HepG2 (cell line): ENCODE measurements at regions not wholly inside any gene's neighbourhood (a gene's known extent, or its start where the extent isn't known, plus 50 kb on each side); places are given as distances from the start of the nearest gene placed in this dataset.

Experiments used
- HOMEZ ChIP-seq: IDR thresholded peaks from 2 replicates; pipeline ENCODE4 v1.6.1; 2016; ENCODE audit warnings: low read depth
- HOXA5 ChIP-seq: sonication (generic); formaldehyde crosslinking; IDR thresholded peaks from 2 replicates; pipeline ENCODE4 v1.4.0; 2020; ENCODE audit warnings: missing genetic modification reagents
- IRF1 ChIP-seq: sonication (generic); formaldehyde crosslinking; IDR thresholded peaks from 2 replicates; pipeline ENCODE4 v1.4.0; 2020; ENCODE audit warnings: low read depth, mild to moderate bottlenecking, missing genetic modification reagents
- KLF6 ChIP-seq: IDR thresholded peaks from 2 replicates; pipeline ENCODE4 v1.8.0; 2016; ENCODE audit warnings: missing biosample characterization, missing genetic modification reagents
- MED8 ChIP-seq: sonication (generic); formaldehyde crosslinking; IDR thresholded peaks from 2 replicates; pipeline ENCODE4 v1.8.1; 2023; ENCODE audit warnings: mild to moderate bottlenecking, missing genetic modification reagents; ENCODE audit not compliant: insufficient replicate concordance
- MIER3 ChIP-seq: IDR thresholded peaks from 2 replicates; pipeline ENCODE4 v1.6.1; 2016; ENCODE audit warnings: missing compliant biosample characterization, borderline replicate concordance
- MYPOP ChIP-seq: sonication (generic); formaldehyde crosslinking; IDR thresholded peaks from 2 replicates; pipeline ENCODE4 v1.8.1; 2023; ENCODE audit warnings: mild to moderate bottlenecking, moderate library complexity, missing genetic modification reagents
- NFYC ChIP-seq: IDR thresholded peaks from 2 replicates; pipeline ENCODE4 v1.6.1; 2016; ENCODE audit warnings: missing genetic modification reagents, missing compliant biosample characterization
- POLR2AphosphoS5 ChIP-seq: IDR thresholded peaks from 2 replicates; pipeline ENCODE4 v1.6.1; 2012; ENCODE audit warnings: low read depth, low read length
- REST ChIP-seq, 2 experiments: IDR thresholded peaks; 2 replicates each; pipeline ENCODE4 v1.6.1; 2011 to 2012; ENCODE audit warnings: low read length in 2 of 2, borderline replicate concordance in 1 of 2, low read depth in 1 of 2, mild to moderate bottlenecking in 1 of 2, moderate library complexity in 1 of 2
- SKI ChIP-seq: fragments of 450-650 bp; IDR thresholded peaks from one replicate; pipeline ENCODE4 v1.6.1; 2018; ENCODE audit warnings: mild to moderate bottlenecking; ENCODE audit not compliant: partially characterized antibody
- SKIL ChIP-seq: sonication (generic); formaldehyde crosslinking; IDR thresholded peaks from 2 replicates; pipeline ENCODE4 v1.8.0; 2022; ENCODE audit warnings: missing genetic modification reagents, mild to moderate bottlenecking, moderate library complexity, borderline replicate concordance
- SMARCE1 ChIP-seq: fragments of 450-650 bp; IDR thresholded peaks from 2 replicates; pipeline ENCODE4 v1.6.1; 2017; ENCODE audit warnings: borderline replicate concordance
- SNAI1 ChIP-seq: sonication (generic); formaldehyde crosslinking; IDR thresholded peaks from 2 replicates; pipeline ENCODE4 v1.5.0; 2020; ENCODE audit warnings: mild to moderate bottlenecking, missing genetic modification reagents, borderline replicate concordance
- SRY ChIP-seq: sonication (generic); formaldehyde crosslinking; IDR thresholded peaks from 2 replicates; pipeline ENCODE4 v1.8.0; 2022; ENCODE audit warnings: mild to moderate bottlenecking, missing genetic modification reagents
- TCF7L2 ChIP-seq: IDR thresholded peaks from 2 replicates; pipeline ENCODE4 v1.6.1; 2011; ENCODE audit warnings: mild to moderate bottlenecking, low read depth, low read length, moderate library complexity
- ZBTB39 ChIP-seq: sonication (generic); formaldehyde crosslinking; IDR thresholded peaks from 2 replicates; pipeline ENCODE4 v1.5.0; 2020; ENCODE audit warnings: missing genetic modification reagents
- ZNF251 ChIP-seq: sonication (generic); formaldehyde crosslinking; IDR thresholded peaks from 2 replicates; pipeline ENCODE4 v1.9.0; 2021; ENCODE audit warnings: mild to moderate bottlenecking, missing genetic modification reagents
- ZNF256 ChIP-seq: sonication (generic); formaldehyde crosslinking; conservative IDR thresholded peaks from 2 replicates; pipeline ENCODE4 v1.4.0; 2020; ENCODE audit warnings: missing genetic modification reagents
- ZNF543 ChIP-seq: sonication (generic); formaldehyde crosslinking; IDR thresholded peaks from 2 replicates; pipeline ENCODE4 v1.4.0; 2020; ENCODE audit warnings: mild to moderate bottlenecking, missing genetic modification reagents

- TF ChIP-seq ZBTB39 (CRISPR knock-in tag) = no peak
- TF ChIP-seq HOMEZ = peak; percentile 93
- no peak for TF ChIP-seq ZNF543 (CRISPR knock-in tag)
- TF ChIP-seq NFYC = no peak
- no peak for TF ChIP-seq SNAI1 (CRISPR knock-in tag)
- no peak for TF ChIP-seq ZNF256 (CRISPR knock-in tag)
- TF ChIP-seq MYPOP (CRISPR knock-in tag) = no peak
- TF ChIP-seq SMARCE1 = no peak
- TF ChIP-seq MIER3 (CRISPR knock-in tag) = no peak
- no peak for TF ChIP-seq SRY (CRISPR knock-in tag)
- TF ChIP-seq ZNF251 (CRISPR knock-in tag) = no peak
- TF ChIP-seq SKI = peak; percentile 13
- TF ChIP-seq MED8 (CRISPR knock-in tag) = no peak
- peak; percentile 32; the same call in 1 of the 2 replicates for TF ChIP-seq SKIL (CRISPR knock-in tag)
- TF ChIP-seq TCF7L2 = no peak
- TF ChIP-seq POLR2AphosphoS5 = no peak
- TF ChIP-seq HOXA5 (CRISPR knock-in tag) = no peak
- no peak for TF ChIP-seq IRF1 (CRISPR knock-in tag)
- TF ChIP-seq REST (IDR thresholded peaks at IDR 0.05; ENCODE audit: borderline replicate concordance in 1 of 2, low read depth in 1 of 2, low read length in 2 of 2) = no peak
- TF ChIP-seq KLF6 (CRISPR knock-in tag) = no peak
Measured at GRCh38 chr4:188534917-188535316, 395.7 kb downstream of the TRIML1 start (continued).
